VCaP (cell line): ENCODE measurements at regions not wholly inside any gene's neighbourhood (a gene's known extent, or its start where the extent isn't known, plus 50 kb on each side); places are given as distances from the start of the nearest gene placed in this dataset.
"Not testable (repeated sequence)": the region's sequence is repeated elsewhere in the genome, so short reads cannot be mapped to it uniquely, and the experiment has no call there.

Experiments used
- H3K27ac ChIP-seq: fragments of 450-650 bp; 2 replicates; pipeline ENCODE4 v1.5.1; 2017
- TF ChIP-seq, protein P1 (sequence below): fragments of 450-650 bp; conservative IDR thresholded peaks from 2 replicates; pipeline ENCODE4 v1.5.1; 2017; ENCODE audit warnings: mild to moderate bottlenecking, moderate library complexity

DNA sequence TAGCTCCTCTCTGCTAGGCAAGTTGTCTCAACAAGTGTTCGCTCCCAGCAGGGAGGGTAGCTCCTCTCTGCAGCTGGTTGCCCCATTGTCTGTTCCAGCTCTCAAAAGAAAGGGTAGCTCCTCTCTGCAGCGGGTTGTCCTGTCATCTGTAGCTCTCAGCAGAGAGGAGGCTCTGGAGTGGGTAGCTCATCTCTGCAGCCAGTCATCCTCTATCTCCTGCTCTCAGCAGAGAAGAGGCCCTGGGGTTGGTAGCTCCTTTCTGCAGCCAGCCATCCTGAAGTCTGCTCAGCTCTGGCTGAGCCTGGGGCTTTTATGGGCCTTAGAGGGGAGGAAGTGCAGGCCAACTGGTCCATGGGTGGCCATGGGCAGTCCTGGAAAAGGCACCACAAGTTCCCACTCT lies 342.7 kb downstream of the PTTG2 start:
- no peak overlapping the region for H3K27ac ChIP-seq
- TF ChIP-seq, protein P1, sequence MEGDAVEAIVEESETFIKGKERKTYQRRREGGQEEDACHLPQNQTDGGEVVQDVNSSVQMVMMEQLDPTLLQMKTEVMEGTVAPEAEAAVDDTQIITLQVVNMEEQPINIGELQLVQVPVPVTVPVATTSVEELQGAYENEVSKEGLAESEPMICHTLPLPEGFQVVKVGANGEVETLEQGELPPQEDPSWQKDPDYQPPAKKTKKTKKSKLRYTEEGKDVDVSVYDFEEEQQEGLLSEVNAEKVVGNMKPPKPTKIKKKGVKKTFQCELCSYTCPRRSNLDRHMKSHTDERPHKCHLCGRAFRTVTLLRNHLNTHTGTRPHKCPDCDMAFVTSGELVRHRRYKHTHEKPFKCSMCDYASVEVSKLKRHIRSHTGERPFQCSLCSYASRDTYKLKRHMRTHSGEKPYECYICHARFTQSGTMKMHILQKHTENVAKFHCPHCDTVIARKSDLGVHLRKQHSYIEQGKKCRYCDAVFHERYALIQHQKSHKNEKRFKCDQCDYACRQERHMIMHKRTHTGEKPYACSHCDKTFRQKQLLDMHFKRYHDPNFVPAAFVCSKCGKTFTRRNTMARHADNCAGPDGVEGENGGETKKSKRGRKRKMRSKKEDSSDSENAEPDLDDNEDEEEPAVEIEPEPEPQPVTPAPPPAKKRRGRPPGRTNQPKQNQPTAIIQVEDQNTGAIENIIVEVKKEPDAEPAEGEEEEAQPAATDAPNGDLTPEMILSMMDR = no peak

DNA sequence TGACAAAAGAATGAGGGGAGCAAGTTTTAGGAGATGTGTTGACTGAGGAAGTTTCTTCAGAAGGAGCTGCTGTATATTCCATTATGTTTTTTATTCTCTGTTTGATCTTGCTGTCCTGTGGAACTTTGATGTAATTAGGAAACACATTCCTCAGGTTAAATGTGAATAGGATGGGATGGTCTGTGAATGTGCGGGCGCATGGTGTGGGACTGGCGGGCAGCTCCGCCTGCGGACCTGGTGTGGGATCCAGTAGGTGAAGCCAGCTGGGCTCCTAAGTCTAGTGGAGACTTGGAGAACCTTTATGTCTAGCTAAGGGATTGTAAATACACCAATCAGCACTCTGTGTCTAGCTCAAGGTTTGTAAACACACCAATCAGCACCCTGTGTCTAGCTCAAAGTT lies 344.3 kb downstream of the PTTG2 start:
- not testable (repeated sequence) for H3K27ac ChIP-seq

DNA sequence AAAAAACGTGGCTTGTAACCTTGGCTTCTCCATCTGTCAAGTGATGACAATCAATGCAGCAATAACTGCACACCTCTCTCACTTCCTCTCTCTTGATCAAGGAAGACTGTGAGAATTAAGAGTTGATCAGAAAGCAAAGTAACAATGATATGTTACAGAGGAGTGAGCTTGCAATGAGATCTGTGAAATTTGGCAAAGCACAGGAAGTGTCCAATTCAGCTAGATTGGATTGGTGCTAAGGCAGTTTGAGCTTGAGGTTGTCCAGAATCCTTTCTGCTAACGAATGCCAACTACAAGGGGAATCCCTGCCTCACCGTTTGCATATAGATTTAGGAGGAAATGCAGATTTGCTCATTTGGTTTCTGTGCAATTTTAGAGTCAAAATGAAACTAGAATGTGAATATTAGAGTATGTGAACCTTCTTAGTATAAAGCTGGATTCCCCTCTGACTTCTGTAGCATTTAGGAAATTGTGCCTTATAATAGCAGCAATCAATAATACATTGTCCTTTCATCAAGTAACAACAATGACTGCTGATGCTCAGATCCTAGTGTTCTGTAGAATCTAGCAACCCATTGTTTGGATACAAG lies 346.4 kb downstream of the PTTG2 start:
- TF ChIP-seq, protein P1 = no peak
- H3K27ac ChIP-seq = no peak overlapping the region

DNA sequence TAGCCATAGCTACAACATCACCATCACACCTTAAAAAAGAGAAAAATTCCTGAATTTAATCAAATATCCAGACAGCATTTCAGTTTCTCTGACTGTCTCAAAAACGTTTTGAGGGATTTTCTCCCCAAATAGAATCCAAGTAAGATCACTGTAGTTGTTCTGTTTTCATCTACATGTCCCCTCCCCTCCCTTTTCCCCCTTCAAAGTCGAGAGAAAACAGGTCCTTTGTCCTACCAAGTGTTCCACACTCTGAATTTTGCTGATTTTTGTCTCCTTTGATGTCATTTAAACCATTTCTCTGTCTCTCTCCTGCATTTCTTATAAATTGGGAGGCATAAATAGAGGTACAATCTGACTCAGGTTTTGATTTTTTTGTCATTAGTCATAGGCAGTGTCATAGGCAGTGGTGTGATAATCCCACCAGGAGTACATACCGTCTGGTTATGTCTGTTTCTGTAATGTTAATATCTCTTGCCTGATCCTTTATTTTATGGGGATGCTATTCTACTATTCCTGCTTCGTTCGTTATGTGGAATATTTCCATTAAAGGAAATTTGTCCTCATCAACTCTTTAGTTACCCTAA lies 348.6 kb downstream of the PTTG2 start:
- no peak overlapping the region for H3K27ac ChIP-seq
- TF ChIP-seq, protein P1 = no peak

DNA sequence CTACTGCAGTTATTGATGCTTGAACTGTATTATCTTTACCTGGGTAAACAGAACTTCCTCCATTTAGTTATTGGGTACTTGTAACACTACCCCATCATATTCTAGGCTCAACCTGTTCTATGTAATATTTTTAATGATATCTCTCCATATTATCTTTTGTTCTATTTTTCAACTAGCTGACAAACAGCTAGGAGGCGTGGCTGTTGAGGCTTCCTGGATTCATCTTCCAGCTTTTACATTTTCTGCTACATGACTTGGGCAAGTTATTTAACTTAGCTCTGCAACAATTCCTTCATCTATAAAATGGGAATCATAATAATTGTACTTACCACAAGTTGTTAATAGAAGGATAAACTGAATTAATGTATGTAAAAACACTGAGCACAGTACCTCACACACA lies 349.3 kb downstream of the PTTG2 start:
- H3K27ac ChIP-seq = no peak overlapping the region
- TF ChIP-seq, protein P1 = no peak

DNA sequence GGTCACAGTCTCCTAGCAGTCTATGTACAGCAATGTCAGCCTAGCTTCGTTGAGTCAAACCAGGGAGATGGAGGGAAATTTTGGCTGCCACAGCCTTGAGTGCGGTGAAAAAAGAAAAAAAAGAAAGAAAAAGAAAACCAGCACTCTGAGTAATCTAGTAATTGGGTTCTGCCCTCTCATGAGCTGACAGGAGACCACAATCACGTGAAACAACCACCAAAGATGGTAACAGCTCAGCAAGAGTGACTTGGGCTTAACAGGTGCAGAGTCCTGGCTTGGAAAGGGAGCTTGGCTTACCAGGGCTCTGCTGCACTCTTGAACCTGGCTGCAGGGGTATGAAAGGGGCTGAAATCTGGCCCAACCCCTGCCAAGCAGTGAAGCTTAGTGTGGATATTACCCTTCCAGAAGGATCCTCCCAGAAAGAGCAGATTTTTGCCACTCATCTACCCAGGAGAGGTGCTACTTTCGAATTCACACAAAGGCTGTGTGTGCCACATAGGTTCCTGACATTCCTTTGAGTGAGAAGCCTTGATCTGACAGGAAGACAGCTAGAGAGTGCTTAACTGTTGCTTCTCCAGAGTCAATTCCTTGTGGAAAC lies 350.3 kb downstream of the PTTG2 start:
- TF ChIP-seq, protein P1 = no peak
- no peak overlapping the region for H3K27ac ChIP-seq

DNA sequence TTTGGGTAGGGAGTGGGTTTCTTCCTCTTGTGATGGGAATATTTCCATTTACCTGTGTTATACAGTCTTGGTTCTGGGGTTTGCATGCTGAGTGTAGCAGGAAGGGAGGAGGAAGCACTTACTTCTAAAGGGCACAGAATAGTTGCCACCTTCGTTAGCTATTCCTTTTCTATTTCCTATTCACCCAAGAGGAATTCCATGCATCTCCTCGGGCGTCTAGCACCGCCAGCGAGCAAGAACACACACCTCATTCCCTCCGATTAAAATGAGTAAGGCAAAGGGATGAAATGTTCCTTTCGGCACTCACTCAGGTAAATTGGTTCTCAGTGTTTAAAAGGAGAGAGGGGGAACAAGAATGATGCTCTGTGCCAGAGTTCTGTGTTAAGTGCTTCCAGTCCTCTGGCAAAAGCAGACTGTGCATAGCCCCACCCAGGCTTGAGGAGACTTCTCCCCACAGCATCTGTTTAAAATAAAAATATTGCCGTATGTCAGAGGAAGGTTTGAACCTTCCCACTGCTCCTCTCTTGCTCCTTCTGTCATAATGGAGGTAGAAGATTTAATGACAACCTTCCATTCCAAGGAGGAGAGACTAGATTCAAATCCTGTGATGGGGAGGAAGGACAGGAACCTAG lies 351.4 kb downstream of the PTTG2 start:
- H3K27ac ChIP-seq = no peak overlapping the region
- TF ChIP-seq, protein P1 = no peak

DNA sequence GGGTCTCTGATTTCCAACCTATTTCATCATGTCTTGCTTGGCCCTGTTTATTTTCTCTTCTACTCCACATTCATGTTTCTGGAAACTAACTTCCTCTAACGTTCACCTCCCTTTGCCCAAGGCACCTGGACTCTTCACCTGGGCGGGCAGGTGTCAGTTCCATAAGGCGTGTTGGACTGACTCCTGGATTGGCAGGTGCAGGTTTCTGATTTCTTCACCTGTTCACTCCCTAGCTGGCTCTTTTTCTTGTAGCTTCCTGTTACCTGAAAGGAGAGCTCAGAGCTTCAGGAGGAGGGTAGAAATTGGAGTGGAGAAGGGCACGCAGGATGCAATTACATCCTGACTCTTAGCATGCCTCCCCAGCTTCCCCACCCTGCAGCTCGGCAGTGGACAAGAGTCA lies 350.8 kb upstream of the KLF3 start:
- TF ChIP-seq, protein P1 = no peak
- no peak overlapping the region for H3K27ac ChIP-seq
